Ascending aorta (tissue), 2 donors: ENCODE measurements at regions not wholly inside any gene's neighbourhood (a gene's known extent, or its start where the extent isn't known, plus 50 kb on each side); places are given as distances from the start of the nearest gene placed in this dataset.

Experiments used
- DNase-seq, 2 donors: peaks; one replicate each; pipeline ENCODE4 v3.0.0-alpha.2; 2019; ENCODE audit warnings: low spot score in 2 of 2
- H3K27ac ChIP-seq, 2 donors: fragments of 200-600 bp; sonication (generic); one replicate each; pipeline ENCODE4 v1.5.1; 2016 to 2017; ENCODE audit warnings: mild to moderate bottlenecking in 1 of 2
- H3K27me3 ChIP-seq: fragments of 200-600 bp; sonication (generic); one replicate; pipeline ENCODE4 v1.5.1; 2017
- H3K36me3 ChIP-seq, 2 donors: fragments of 200-600 bp; sonication (generic); one replicate each; pipeline ENCODE4 v1.5.1; 2016
- H3K4me1 ChIP-seq, 2 donors: fragments of 200-600 bp; sonication (generic); one replicate each; pipeline ENCODE4 v1.5.1; 2016 to 2017; ENCODE audit warnings: mild to moderate bottlenecking in 1 of 2
- H3K4me3 ChIP-seq, 2 donors: fragments of 200-600 bp; sonication (generic); one replicate each; pipeline ENCODE4 v1.5.1; 2016 to 2017; ENCODE audit warnings: mild to moderate bottlenecking in 1 of 2
- H3K9me3 ChIP-seq, 2 donors: fragments of 200-600 bp; sonication (generic); one replicate each; pipeline ENCODE4 v1.5.1; 2016
- intact Hi-C: fragments of 100-400 bp; cut with DNase I; formaldehyde crosslinking; loops from one replicate; pipeline ENCODE4 v1.15.1; 2023
- TF ChIP-seq, protein P1 (sequence below), 3 experiments: fragments of 200-600 bp in 2 of 3; fragments of 450-650 bp in 1 of 3; sonication (generic) in 2 of 3; IDR thresholded peaks; one replicate each; pipeline ENCODE4 v1.5.1; 2016 to 2019; ENCODE audit warnings: antibody characterized with exemption in 3 of 3, mild to moderate bottlenecking in 1 of 3, moderate library complexity in 1 of 3

DNA sequence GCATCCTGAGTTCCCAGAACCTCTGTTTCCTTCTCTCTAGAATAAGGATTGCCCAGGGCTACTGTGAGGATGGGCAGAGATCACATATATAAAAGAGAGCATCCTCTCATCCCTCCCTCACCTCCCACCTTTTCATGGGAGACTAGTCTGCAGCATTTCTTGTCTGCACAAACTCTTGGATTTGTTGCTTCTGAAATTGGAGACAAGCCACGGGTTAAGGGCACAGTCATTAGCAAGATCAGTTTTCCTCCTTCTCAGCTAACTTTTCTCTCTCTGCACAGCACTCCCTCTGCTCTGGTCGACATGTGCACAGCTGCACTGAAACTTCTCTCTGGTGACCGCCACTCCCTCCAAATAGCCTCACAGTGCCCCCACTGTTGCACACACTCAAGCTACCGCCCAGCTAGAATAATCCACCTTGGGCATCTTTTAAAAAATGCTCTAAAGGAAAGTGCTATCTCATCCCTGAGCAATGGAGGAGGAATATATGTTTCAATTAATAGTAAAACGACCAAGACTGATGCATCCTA lies 50.9 kb upstream of the DUSP22 start:
- H3K4me3 ChIP-seq = no peak overlapping the region
- intact Hi-C loops = no loop called here
- TF ChIP-seq, protein P1, sequence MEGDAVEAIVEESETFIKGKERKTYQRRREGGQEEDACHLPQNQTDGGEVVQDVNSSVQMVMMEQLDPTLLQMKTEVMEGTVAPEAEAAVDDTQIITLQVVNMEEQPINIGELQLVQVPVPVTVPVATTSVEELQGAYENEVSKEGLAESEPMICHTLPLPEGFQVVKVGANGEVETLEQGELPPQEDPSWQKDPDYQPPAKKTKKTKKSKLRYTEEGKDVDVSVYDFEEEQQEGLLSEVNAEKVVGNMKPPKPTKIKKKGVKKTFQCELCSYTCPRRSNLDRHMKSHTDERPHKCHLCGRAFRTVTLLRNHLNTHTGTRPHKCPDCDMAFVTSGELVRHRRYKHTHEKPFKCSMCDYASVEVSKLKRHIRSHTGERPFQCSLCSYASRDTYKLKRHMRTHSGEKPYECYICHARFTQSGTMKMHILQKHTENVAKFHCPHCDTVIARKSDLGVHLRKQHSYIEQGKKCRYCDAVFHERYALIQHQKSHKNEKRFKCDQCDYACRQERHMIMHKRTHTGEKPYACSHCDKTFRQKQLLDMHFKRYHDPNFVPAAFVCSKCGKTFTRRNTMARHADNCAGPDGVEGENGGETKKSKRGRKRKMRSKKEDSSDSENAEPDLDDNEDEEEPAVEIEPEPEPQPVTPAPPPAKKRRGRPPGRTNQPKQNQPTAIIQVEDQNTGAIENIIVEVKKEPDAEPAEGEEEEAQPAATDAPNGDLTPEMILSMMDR (IDR thresholded peaks at IDR 0.05) = no peak
- no peaks in the 10 kb centered on the region for H3K4me1 ChIP-seq
- DNase-seq = no peak
- H3K9me3 ChIP-seq = peaks cover 0 to 7% of the 10 kb centered on the region in 2 donors
- H3K27ac ChIP-seq = no peak overlapping the region
- no peaks in the 10 kb centered on the region for H3K36me3 ChIP-seq
- H3K27me3 ChIP-seq = no peaks in the 10 kb centered on the region
